Right lobe of liver (tissue), 4 donors: ENCODE measurements at regions not wholly inside any gene's neighbourhood (a gene's known extent, or its start where the extent isn't known, plus 50 kb on each side); places are given as distances from the start of the nearest gene placed in this dataset.

Experiments used
- POLR2A ChIP-seq: fragments of 450-650 bp; IDR thresholded peaks from one replicate; pipeline ENCODE4 v1.6.1; 2017; ENCODE audit warnings: antibody characterized with exemption, mild to moderate bottlenecking
- TF ChIP-seq, protein P1 (sequence below), 4 donors: fragments of 200-600 bp in 3 of 4; fragments of 450-650 bp in 1 of 4; IDR thresholded peaks; one replicate each; pipeline versions ENCODE4 v1.5.1 to v1.8.0; 2016 to 2022; ENCODE audit warnings: antibody characterized with exemption in 4 of 4, mild to moderate bottlenecking in 2 of 4
- donor health status: DM: no; HTN: no; CAD: no.
- donor health status: DM: no; HTN: no; CAD: no.
- donor health status: DM: no; HTN: yes; CAD: no.

DNA sequence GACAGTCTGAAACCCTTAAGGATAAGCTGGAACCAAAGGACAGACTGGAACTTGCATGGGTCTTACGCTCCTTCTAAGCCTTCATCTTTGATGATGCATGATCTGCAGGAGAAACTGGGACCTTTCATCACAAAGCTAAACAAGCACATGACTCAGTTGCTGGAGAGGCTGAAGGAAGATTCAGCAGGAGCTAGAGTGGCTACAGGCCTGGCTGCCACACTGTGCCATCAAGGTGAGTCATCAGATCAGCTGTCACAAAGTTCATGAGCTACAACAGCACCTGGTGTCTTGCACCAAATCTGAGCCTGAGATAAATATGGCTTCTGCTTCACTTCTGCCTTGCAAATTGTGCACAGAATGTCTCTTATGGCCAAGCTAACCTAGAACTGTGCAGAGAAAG is 95.5 kb upstream of the MARK1 start:
- TF ChIP-seq, protein P1, sequence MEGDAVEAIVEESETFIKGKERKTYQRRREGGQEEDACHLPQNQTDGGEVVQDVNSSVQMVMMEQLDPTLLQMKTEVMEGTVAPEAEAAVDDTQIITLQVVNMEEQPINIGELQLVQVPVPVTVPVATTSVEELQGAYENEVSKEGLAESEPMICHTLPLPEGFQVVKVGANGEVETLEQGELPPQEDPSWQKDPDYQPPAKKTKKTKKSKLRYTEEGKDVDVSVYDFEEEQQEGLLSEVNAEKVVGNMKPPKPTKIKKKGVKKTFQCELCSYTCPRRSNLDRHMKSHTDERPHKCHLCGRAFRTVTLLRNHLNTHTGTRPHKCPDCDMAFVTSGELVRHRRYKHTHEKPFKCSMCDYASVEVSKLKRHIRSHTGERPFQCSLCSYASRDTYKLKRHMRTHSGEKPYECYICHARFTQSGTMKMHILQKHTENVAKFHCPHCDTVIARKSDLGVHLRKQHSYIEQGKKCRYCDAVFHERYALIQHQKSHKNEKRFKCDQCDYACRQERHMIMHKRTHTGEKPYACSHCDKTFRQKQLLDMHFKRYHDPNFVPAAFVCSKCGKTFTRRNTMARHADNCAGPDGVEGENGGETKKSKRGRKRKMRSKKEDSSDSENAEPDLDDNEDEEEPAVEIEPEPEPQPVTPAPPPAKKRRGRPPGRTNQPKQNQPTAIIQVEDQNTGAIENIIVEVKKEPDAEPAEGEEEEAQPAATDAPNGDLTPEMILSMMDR (IDR thresholded peaks at IDR 0.05), result no peak
- TF ChIP-seq POLR2A, result no peak
